Breast epithelium (tissue), 3 donors: ENCODE measurements at regions not wholly inside any gene's neighbourhood (a gene's known extent, or its start where the extent isn't known, plus 50 kb on each side); places are given as distances from the start of the nearest gene placed in this dataset.

Experiments used
- POLR2A ChIP-seq: fragments of 450-650 bp; IDR thresholded peaks from one replicate; pipeline ENCODE4 v1.6.1; 2016; ENCODE audit warnings: antibody characterized with exemption, mild to moderate bottlenecking, moderate library complexity
- TF ChIP-seq, protein P1 (sequence below), 3 donors: fragments of 450-650 bp; IDR thresholded peaks; one replicate each; pipeline ENCODE4 v1.5.1; 2016 to 2017; ENCODE audit warnings: antibody characterized with exemption in 3 of 3, mild to moderate bottlenecking in 3 of 3, moderate library complexity in 3 of 3

DNA sequence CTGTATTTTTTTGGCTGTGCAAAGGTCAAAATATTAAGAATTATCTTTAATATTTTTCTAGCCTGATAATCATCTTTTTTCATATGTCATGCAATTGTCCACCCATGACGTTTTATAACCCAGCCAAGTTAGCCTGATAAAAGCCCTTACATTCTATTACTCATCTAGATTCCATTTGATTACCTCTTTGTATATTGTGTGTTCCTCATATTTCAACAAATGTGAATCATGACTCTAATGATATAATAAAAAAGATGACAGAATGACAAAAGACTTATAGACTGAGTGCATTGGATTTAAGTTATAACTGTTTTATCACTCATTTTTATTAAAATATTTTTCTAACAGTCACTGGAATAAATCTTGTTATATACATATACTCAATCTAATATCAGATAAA lies 1560.0 kb upstream of the LRRTM3 start:
- TF ChIP-seq, protein P1, sequence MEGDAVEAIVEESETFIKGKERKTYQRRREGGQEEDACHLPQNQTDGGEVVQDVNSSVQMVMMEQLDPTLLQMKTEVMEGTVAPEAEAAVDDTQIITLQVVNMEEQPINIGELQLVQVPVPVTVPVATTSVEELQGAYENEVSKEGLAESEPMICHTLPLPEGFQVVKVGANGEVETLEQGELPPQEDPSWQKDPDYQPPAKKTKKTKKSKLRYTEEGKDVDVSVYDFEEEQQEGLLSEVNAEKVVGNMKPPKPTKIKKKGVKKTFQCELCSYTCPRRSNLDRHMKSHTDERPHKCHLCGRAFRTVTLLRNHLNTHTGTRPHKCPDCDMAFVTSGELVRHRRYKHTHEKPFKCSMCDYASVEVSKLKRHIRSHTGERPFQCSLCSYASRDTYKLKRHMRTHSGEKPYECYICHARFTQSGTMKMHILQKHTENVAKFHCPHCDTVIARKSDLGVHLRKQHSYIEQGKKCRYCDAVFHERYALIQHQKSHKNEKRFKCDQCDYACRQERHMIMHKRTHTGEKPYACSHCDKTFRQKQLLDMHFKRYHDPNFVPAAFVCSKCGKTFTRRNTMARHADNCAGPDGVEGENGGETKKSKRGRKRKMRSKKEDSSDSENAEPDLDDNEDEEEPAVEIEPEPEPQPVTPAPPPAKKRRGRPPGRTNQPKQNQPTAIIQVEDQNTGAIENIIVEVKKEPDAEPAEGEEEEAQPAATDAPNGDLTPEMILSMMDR (IDR thresholded peaks at IDR 0.05): no peak
- no peak for TF ChIP-seq POLR2A
